ENCODE measurements at regions not wholly inside any gene's neighbourhood (a gene's known extent, or its start where the extent isn't known, plus 50 kb on each side); places are given as distances from the start of the nearest gene placed in this dataset.
"Not testable (repeated sequence)": the region's sequence is repeated elsewhere in the genome, so short reads cannot be mapped to it uniquely, and the experiment has no call there.

GRCh38 chrX:13179586-13179985 lies 135.2 kb upstream of the FAM9C start:
- no peak for DNase-seq

- DNase-seq: no peak
These were observed 134.7 kb upstream of the FAM9C start for GRCh38 chrX:13179100-13179499.

GRCh38 chrX:13177921-13178566 lies 133.6 kb upstream of the FAM9C start:
- DNase-seq: no peak

- no peak for DNase-seq
These were observed 130.6 kb upstream of the FAM9C start for GRCh38 chrX:13175056-13175455.

- no peak for DNase-seq
These were observed 126.6 kb upstream of the FAM9C start for GRCh38 chrX:13170966-13171558.

- no peak for DNase-seq
These were observed 125.3 kb upstream of the FAM9C start for GRCh38 chrX:13169684-13170083.

- no peak for DNase-seq
These were observed 123.8 kb upstream of the FAM9C start for GRCh38 chrX:13168269-13168668.

DNA sequence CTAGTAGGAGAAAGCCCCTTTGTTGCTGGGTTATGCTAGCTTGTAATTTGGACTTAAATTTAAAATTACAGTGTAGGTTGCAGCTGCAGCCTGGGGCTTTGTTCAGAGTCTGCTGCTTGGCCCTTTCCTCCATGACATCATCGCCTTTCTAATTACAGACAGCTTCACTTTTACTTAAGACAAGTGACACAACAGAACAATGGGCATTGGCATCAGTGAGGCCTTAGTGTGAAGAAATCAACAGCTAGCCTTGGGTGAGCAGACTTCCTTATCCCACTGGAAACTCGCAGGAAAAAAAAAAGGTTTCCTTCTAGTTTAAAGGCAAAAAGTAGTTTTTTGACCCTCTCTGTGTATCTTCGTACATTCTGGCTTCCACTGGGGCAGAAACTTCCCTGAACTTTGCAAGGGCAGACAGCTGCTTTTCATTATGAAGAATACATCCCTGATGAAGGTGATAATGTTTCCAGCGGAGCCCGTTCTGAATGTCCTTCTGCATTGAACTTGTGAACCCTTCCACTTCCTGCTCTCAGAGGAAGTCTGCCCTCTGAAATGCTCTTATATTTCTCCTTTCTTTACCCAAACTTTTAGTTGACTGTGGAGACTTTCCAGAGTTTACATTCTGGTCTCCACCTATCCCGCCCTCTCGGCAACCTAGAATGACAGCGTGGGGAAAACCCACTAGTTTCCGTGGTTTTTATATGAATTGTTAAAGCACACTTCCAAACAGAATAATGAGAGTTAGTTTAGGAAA lies 123.2 kb upstream of the FAM9C start:
- DNase-seq: peak; percentile 25

GRCh38 chrX:13165266-13166189 lies 121.1 kb upstream of the FAM9C start:
- DNase-seq: no peak

- DNase-seq: no peak
These were observed 120.2 kb upstream of the FAM9C start for GRCh38 chrX:13164611-13165010.

DNA sequence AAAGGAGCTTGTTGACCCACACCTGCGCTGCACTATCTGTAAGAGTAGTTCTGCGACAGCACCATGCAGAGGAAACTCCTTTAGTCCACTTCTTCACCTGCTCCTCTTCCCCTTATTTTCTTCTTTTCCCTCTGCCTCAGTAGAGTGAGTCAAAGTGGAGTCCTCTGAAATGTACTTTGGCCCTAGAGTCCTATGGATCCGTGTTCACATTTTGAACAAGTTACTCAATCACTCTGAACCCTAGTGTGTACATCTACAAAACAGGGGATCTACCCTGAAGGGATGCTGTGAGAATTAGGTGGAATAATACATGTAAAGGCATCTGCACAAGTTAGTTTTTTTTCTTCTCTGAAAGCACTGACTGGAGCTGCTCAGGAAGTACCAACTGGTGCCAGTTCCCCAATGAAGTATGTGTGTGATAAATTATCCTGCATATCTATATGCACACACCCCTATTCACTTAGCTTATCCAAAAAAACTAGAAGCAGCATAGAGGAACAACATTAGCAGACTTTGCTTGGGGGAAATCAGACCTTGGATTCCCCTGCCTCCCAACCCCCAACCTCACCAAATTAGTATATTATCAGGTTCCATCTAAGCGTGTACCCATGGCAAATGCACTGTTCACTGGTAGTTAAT lies 118.5 kb upstream of the FAM9C start:
- no peak for DNase-seq

- DNase-seq: peak; percentile 16
These were observed 115.5 kb upstream of the FAM9C start for GRCh38 chrX:13159886-13160285.

- no peak for DNase-seq
These were observed 114.5 kb upstream of the FAM9C start for GRCh38 chrX:13158911-13159310.

DNA sequence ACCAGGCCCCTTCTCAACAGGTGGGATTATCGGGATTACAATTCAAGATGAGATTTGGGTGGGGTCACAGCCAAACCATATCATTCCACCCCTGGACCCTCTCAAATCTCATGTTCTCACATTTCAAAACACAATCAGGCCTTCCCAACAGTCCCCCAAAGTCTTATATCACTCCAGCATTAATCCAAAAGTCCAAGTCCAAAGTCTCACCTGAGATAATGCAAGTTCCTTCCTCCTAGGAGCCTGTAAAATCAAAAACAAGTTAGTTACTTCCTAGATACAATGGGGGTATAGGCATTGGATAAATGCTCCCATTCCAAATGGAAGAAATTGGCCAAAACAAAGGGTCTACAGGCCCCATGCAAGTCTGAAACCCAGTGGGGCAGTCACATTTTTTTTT lies 111.1 kb upstream of the FAM9C start:
- not testable (repeated sequence) for DNase-seq

GRCh38 chrX:13153796-13154195 lies 109.4 kb upstream of the FAM9C start:
- no peak for DNase-seq

- DNase-seq: no peak
These were observed 108.2 kb upstream of the FAM9C start for GRCh38 chrX:13152518-13153185.

- no peak for DNase-seq
These were observed 107.6 kb upstream of the FAM9C start for GRCh38 chrX:13151828-13152517.

GRCh38 chrX:13149702-13150350 lies 105.4 kb upstream of the FAM9C start:
- DNase-seq: no peak

DNA sequence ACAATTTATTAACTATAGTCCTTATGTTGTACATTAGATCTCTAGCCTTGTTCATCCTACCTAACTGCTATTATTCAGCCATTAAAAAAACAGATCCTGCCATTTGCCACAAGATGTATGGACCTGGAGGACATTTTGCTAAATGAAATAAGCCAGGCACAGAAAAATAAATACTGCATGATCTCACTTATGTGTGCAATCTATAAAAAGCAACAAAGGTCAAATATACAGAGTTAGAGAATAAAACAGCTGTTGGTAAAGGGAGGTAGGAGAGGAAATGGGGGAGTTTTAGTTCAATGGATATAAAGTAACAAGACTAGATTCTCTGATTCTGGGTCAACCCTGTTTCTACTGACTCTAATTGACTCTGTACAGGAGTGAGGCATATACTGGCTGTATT lies 103.3 kb upstream of the FAM9C start:
- DNase-seq: no peak

DNA sequence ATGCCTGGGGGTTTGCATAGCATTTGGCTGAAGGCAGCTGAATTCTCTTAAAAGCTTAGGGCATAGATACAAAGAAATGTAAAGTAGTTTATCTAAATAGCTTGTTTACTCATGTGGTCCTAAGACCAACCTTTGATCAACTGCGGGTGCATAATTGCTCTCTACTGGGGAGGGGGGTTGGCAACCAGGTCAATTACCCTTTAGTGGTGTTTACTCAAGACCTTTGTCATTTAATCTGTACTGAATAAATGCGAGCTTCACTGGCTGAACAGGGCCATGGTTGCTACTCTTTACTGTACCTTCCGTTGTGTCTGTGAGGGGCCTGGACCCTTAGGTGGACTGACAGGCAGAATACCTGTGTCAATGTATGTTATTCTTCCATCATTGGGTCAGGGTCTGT lies 102.7 kb upstream of the FAM9C start:
- no peak for DNase-seq

Measured in right kidney (tissue), 1 donor.